ENCODE measurements at regions not wholly inside any gene's neighbourhood (a gene's known extent, or its start where the extent isn't known, plus 50 kb on each side); places are given as distances from the start of the nearest gene placed in this dataset.
"Not testable (repeated sequence)": the region's sequence is repeated elsewhere in the genome, so short reads cannot be mapped to it uniquely, and the experiment has no call there.

DNA sequence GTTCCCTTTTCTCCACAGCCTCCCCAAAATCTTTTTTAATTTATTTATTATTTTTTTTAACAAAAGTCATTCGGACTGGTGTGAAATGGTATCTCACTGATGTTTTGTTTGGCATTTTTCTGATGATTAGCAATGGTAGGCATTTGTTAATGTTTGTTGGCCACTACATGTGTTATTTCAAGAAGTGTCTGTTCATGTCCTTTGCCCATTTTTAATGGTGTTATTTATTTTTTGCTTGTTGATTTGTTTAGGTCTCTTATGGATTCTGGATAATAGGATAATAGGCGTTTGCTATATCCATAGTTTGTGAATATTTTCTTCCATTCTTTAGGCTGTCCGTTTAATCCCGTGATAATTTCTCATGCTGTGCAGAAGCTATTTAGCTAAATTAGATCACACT is 596.5 kb upstream of the DEFB115 start:
- not testable (repeated sequence) for DNase-seq

DNA sequence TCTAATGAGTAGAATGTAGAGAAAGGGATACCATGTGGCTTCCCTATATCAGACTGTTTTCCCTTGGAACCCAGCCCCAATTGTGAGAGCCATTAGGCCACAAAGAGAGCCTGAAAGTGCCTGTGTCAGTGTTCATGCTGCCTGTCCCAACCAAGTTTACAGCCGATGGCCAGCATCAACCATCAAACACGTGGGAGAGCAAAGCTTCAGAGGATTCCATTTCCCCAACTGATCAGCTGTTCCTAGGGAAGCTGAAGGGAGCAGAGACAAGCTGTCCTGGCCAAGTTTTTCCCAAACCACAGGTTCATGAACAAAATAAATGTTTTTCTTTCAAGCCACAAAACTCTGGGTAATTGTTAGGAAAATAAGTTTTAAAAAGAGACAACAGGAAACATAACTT is 589.0 kb upstream of the DEFB115 start:
- DNase-seq = not testable (repeated sequence)

DNA sequence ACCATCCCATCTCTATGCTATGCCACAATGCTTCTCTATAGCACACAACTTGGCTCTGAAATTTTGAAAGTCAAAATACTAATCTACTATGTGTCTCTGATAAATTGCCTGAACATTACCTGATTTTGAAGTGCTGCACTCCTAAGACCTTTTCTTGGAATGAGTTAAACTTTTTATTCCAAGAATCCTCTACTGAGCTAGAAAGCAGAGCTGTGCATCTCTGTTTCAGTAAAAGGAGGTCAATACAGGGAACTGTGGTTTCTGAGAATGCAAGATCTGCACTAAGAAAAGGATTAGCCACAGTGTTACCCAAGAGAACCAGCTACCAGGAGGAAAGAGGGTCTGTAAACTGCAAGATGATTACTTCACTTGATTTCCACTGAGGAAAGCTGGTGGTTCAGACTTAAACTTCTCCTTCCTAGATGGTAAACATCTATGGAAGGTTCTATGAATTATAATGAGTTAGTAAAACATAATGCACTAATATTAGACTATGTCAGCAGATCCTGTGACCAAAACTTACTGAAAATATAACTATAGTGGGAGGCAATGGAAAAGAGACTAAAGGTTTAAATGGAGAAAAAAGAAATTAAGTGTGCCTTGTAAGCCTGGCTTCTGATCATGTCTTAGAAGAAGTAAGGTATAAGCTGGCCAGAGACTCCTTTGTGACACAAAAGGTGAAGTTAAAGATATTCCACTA is 588.0 kb upstream of the DEFB115 start:
- not testable (repeated sequence) for DNase-seq

DNA sequence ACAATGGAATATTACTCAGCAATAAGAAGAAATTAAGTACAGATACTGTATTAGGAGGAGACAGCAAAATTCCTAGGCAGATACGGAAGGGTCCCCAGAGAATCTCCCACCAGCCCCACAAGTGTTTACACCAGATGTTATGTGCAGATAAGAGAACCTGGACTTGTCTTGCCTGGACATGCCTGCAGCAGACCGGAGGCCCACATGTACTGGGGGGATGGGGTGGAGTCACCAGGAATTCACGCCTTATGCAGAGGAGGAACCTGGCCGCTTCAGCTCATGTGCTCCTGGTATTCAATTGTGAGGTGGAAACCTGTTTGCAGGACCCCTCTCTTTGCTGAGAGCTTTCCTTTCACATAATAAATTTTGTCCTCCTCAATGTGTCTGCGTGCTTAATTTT is 586.3 kb upstream of the DEFB115 start:
- not testable (repeated sequence) for DNase-seq

DNA sequence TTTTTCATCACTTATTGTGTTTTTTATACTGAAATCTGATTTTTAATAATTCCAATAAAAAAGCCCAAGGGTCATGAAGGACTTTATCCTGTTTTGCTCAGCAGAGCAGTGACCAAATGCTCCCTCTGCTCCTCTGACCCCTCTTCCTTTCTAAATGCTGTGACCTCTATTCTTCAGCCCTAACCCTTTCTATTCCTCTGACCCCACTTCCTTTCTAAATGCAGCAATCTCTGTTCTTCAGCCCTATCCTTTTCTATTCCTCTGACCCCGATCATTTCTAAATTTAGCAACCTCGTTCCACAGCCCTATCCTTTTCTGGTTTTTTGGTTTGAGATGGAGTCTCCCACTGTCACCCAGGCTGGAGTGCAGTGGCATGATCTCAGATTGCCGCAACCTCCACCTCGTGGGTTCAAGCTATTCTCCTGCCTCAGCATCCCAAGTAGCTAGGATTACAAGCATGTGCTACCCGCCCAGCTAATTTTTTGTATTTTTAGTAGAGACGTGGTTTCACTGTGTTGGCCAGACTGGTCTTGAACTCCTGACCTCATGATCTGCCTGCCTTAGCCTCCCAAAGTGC is 581.4 kb upstream of the DEFB115 start:
- DNase-seq = not testable (repeated sequence)

DNA sequence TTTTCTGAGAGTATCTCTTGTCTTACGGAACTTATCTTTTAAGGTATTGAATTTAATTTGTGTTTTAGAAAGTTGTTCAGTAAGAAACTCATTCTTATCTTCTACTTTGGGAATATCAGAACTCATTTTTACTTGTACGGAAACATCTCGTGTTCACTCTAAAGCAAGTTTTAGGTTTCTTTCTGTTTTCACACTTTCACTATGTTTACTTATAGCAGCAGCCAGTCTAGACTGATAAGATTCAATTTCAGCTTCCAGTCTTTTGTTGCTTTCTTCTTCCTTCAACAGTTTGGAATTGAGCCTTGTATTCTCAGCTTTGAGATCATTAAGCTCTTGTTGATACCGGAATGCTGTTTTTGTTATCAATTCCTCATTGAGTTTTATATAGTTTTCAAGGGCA is 575.2 kb upstream of the DEFB115 start:
- not testable (repeated sequence) for DNase-seq

DNA sequence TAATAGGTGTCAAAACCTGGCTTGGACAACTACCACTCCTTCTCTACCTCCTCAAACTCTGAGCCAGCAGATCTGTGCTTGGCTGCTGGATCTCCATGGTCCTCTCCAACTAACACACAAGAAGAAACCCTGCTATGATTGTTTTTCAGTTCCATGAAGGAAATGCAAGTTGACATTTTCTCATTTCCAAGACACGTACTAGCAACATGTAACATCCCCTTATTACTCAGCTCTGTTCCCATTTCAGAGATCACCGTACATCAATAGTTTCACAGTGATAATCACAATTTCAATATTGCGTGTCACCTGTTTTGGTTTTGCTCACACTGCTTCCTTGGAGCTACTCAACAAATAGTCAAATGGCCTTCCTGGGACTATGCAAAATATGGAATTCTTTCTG is 544.6 kb upstream of the DEFB115 start:
- not testable (repeated sequence) for DNase-seq

DNA sequence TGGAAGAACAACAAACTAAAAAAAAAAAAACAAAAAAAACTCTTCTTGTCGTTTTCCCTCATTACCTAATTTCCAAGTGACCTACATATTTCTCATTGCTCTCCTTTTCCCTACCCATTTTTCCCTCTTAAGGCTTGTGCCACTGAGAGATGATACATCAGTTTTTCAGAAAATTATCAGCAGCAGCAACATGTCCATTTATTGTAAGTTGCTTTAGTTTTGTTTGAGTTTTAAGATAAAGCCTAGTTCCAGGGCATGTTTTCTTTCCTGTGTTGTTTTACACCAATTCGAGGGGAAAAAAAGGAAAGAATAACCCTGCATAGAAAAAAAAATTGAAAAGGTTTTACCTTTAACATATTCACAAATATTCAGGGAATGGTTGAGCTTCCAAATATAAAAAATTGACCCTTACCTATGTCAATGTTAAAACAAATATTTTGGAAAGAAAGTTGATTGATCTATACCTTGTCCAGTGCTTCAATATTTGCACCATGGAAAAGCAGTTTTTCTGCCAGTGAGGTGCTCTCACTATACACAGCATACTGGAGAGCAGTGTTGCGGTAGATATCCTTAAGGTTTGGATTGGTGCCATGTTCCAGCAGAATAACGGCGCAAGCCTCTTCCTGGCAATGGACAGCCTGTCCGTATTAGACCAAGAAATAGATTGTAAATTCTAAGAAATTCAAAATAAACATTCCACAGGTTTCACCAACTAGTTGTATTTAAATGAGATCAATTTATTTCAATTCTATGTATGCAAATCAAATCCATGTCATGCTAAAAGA is 537.9 kb upstream of the DEFB115 start:
- not testable (repeated sequence) for DNase-seq

DNA sequence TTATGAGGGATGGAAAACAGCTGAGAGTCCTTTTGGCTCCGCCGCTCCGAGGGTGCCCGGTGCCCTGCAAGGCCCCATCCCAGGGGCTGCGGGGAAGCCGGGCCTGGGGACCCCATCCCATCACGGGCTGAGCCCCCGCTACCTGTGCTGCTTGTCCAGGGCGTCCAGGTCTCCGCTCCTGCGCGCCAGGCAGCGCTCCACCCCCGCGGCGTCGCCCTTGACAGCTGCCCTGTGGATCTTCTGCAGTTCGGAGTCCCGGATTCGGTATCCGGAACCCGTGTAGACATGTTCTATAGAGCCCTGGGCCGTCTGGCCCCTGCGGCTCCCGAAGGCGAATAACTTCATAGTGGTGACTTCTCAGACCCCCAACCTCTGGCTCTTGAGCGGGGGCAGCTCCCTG is 534.0 kb upstream of the DEFB115 start:
- DNase-seq = not testable (repeated sequence)

DNA sequence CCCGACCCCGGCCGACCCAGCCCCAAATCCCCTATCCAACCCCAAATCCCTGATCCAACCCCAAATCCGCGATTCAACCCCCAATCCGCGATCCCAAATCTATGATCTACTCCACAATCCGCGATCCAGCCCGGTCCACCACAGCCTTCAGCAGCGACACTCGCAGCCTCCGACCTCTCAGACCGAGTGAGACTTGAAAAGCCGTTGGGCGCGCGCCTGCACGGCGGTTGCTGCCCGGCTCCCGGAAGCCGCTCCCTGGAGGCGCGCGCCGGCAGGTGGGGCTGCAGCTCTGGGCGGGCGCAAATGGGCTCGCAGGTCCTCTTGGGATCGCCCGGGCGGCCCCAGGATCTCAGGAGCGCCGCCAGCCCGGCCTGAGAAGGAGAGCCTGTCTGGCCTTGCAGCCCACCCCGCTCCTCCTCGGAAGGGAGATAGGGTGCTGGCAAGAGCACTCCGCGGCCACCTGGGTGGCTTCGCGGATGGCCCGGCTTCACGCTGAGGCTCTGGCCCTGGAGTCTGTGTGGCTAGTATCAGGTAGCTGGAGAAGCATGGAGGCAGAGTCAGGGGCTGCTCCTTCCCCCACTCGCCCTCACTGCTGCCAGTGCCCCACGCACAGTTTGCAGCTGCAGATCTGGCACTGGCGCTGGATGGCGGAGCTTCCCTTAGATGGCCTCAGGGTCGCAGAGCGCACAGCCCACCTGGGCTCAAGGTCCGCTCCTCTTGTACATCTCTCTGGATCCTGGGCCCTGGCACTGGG is 533.4 kb upstream of the DEFB115 start:
- not testable (repeated sequence) for DNase-seq

DNA sequence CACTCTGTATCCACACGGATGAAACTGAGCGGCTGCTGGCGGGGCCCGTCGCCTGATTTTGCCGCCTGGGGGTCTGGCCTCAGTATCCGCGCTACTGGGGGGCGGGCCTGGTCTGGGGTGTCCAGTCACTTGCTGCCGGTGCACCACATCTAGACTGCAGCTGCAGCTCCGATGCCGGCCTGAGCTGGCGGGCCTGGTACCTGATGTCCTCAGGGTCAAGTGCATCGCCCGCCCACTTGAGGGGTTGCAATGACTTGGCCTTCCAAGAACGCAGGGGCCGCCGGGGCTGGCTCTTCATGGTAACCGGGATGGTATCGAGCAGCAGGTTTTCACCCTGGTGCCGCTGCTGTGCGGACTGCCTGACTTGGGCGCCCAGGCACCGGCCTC is 532.8 kb upstream of the DEFB115 start:
- DNase-seq = not testable (repeated sequence)

DNA sequence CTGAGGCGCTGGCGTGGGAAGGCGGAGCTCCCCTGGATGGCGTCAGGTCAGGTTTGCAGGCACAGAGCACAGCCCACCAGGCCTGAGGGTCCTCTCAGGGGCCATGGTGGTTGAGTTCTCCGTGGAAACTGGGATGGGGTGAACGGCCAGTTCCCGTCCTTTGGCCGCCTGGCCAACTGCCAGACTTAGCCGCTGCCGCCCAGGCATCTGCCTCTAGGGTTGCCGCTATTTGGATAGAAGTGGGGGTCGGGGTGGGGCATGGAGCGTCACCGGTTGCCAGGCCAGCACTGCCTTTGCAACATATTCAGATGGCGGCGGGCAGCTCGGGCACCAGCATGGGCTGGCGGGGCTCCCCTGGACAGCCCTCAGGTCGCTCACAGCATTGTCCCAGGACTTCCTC is 532.3 kb upstream of the DEFB115 start:
- DNase-seq = not testable (repeated sequence)

DNA sequence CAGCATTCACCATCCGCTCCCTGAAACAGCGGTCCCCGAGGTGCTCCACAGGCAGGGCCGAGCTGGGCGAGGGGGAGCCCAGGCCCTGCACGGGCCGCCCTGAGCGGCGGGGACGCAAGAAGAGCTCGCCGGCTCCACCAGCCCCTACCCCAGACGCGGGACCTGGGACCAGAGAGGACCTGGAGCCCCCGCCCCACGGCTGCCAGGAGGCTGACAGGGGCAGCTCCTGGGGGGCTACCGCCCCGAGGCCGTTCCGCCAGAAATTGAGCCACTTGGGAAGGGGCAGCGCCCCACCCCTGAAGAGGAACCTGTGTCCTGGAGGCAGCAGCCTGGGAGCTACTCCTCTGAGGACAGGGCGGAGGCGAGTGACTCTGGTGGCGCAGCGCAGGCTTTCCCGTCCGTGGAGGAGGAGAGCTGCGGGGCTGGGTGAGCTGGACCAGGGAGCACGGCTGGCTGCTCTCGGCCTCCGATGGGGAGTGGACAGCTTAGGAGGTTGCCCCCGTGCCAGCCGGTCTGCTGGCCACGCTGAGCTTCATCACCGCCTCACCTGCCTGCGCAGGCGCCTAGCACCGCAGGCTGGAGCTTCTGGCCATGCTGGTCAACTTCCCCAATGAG is 529.1 kb upstream of the DEFB115 start:
- DNase-seq = not testable (repeated sequence)

All from muscle of arm (tissue), 1 donor.